ENCODE measurements at regions not wholly inside any gene's neighbourhood (a gene's known extent, or its start where the extent isn't known, plus 50 kb on each side); places are given as distances from the start of the nearest gene placed in this dataset.

DNA sequence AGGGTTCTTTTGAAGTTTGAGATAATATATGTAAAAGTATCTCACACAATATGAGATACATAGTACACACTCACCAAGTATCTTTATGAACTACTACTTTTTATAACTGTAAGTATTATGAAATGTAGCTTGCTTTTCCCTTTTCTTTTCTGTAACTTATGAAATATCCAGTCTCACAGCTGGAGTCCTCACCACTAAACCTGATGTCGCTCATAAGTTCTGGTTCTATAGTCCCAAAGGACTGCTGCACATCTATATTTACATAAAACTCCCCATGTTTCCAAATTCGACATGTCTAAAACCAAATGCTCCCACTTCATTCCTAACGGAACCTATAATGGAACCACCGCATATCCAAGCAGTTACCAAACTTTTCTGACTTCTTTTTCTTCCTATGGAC, 186.5 kb upstream of the SLC7A11 start:
- Histone ChIP-seq H3K9me3 (peaks cover 0 to 19% (median 7%) of the 10 kb centered on the region in 8 donors), H3K27ac (no peak overlapping the region), H3K36me3 (no peaks in the 10 kb centered on the region), H3K27me3 (replicated peaks in 1 of 7) (peaks cover 0 to 6% (median 0%) of the 10 kb centered on the region in 7 donors), H3K4me3 (no peak overlapping the region), H3K4me1 (no peaks in the 10 kb centered on the region)
- intact Hi-C loops (cut with DNase I; ENCODE audit: low total_unique reads): no loop called here
- no peak for DNase-seq
- 76 to 90% (median 84%) methylated on average over 4 of the region's 4 CpGs for WGBS, 5 donors
- TF ChIP-seq CTCF (IDR thresholded peaks at IDR 0.05 in 8 of 11, conservative IDR thresholded peaks at IDR 0.05 in 3 of 11) (no peak), POLR2A (IDR thresholded peaks at IDR 0.05) (no peak), POLR2AphosphoS5 (IDR thresholded peaks at IDR 0.05) (no peak)

DNA sequence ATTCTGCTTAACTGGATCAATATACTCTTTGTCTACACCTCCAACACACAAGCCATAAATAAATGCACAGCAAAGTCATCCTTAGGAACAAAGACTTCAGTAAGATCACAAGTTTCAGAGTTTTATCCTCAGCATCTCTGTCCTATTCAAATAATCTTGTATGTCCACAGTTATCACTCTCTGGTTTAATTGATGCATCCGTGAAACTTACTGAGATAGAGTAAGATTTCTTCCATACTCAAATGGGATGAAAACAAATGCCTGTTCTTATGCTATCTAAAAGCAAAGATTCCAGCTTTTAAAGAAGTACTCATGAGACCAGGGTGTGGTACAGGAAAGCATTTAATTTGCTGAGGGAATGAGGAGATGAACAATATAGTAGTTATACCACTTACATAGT, 184.6 kb upstream of the SLC7A11 start:
- Histone ChIP-seq H3K9me3 (peaks cover 0 to under 1% (median 0%) of the 10 kb centered on the region in 8 donors), H3K4me1 (no peaks in the 10 kb centered on the region), H3K27me3 (replicated peaks in 1 of 7) (peaks cover 0 to 6% (median 0%) of the 10 kb centered on the region in 7 donors), H3K36me3 (no peaks in the 10 kb centered on the region), H3K27ac (no peak overlapping the region), H3K4me3 (no peak overlapping the region)
- DNase-seq: no peak
- intact Hi-C loops (cut with DNase I; ENCODE audit: low total_unique reads): no loop called here
- WGBS, 5 donors: 85 to 100% (median 92%) methylated on average over 1 of the region's 1 CpG
- TF ChIP-seq CTCF (IDR thresholded peaks at IDR 0.05 in 8 of 11, conservative IDR thresholded peaks at IDR 0.05 in 3 of 11) (no peak), POLR2A (IDR thresholded peaks at IDR 0.05) (no peak), POLR2AphosphoS5 (IDR thresholded peaks at IDR 0.05) (no peak)

- Histone ChIP-seq H3K27me3 (replicated peaks in 1 of 7) (no peaks in the 10 kb centered on the region), H3K27ac (no peak overlapping the region), H3K9me3 (no peaks in the 10 kb centered on the region), H3K4me1 (no peaks in the 10 kb centered on the region), H3K4me3 (no peak overlapping the region), H3K36me3 (no peaks in the 10 kb centered on the region)
- no peak for DNase-seq
- no peak for TF ChIP-seq POLR2A (IDR thresholded peaks at IDR 0.05)
- TF ChIP-seq POLR2AphosphoS5 (IDR thresholded peaks at IDR 0.05): no peak
- TF ChIP-seq CTCF (IDR thresholded peaks at IDR 0.05 in 8 of 11, conservative IDR thresholded peaks at IDR 0.05 in 3 of 11): no peak
- WGBS, 5 donors: 88 to 100% (median 97%) methylated on average over 1 of the region's 1 CpG
- intact Hi-C loops (cut with DNase I; ENCODE audit: low total_unique reads): no loop called here
Observed at GRCh38 chr4:138420471-138420870, 178.3 kb upstream of the SLC7A11 start.

GRCh38 chr4:138414202-138414601, 172.1 kb upstream of the SLC7A11 start:
- 64 to 83% (median 74%) methylated on average over 1 of the region's 1 CpG for WGBS, 5 donors
- H3K4me1 ChIP-seq: no peaks in the 10 kb centered on the region
- no peak overlapping the region for H3K4me3 ChIP-seq
- no peaks in the 10 kb centered on the region for H3K36me3 ChIP-seq
- no peaks in the 10 kb centered on the region for H3K27me3 ChIP-seq (replicated peaks in 1 of 7)
- intact Hi-C loops (cut with DNase I; ENCODE audit: low total_unique reads): no loop called here
- no peak for TF ChIP-seq POLR2A (IDR thresholded peaks at IDR 0.05)
- TF ChIP-seq POLR2AphosphoS5 (IDR thresholded peaks at IDR 0.05): no peak
- TF ChIP-seq CTCF (IDR thresholded peaks at IDR 0.05 in 8 of 11, conservative IDR thresholded peaks at IDR 0.05 in 3 of 11): no peak
- no peak for DNase-seq
- H3K9me3 ChIP-seq: no peaks in the 10 kb centered on the region
- no peak overlapping the region for H3K27ac ChIP-seq
